H54 (cell line): ENCODE measurements at regions not wholly inside any gene's neighbourhood (a gene's known extent, or its start where the extent isn't known, plus 50 kb on each side); places are given as distances from the start of the nearest gene placed in this dataset.
"Not testable (repeated sequence)": the region's sequence is repeated elsewhere in the genome, so short reads cannot be mapped to it uniquely, and the experiment has no call there.

Experiments used
- DNase-seq: peaks from one replicate; pipeline ENCODE4 v3.0.0; 2011; ENCODE audit warnings: low spot score, mixed read lengths; ENCODE audit not compliant: insufficient read length
- FAIRE-seq: peaks from 3 replicates; lab custom pipeline; 2011; peaks lifted over from hg19 to GRCh38; lab: Jason Lieb, UNC
- POLR2A ChIP-seq: IDR thresholded peaks from 2 replicates; pipeline ENCODE4 v1.6.1; 2011; ENCODE audit warnings: low read depth, mild to moderate bottlenecking, low read length

DNA sequence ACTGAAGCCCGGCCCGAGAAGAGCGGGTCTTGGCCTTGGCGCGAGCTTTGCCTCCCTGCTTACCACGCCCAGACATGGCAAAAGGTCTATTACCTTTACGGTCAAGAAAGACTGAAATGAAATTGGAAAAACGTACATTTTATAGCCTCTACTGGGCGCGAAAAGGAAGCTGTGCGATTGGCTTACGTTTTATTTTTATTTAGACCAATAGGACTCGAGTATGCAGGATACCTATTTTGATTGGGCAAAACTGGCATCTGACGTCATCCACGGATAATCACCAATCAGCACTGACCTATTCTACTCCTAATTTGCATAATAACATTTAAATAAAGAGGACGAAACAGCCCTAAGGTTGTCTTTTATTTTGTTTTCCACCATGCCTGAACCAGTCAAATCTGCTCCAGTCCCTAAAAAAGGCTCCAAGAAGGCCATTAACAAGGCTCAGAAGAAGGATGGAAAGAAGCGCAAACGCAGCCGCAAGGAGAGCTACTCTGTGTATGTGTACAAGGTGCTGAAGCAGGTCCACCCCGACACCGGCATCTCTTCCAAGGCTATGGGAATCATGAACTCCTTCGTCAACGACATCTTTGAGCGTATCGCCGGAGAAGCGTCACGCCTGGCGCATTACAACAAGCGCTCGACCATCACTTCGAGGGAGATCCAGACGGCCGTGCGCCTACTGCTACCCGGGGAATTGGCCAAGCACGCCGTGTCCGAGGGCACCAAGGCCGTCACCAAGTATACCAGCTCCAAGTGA lies 97.4 kb downstream of the OR2B2 start:
- DNase-seq: no peak
- TF ChIP-seq POLR2A: no peak
- FAIRE-seq: no peak

DNA sequence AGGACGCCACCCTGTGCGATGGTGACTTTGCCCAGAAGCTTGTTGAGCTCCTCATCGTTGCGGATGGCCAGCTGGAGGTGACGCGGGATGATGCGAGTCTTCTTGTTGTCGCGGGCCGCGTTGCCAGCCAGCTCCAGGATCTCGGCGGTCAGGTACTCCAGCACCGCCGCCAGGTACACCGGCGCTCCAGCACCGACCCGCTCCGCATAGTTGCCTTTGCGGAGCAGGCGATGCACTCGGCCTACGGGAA lies 97.9 kb downstream of the OR2B2 start:
- not testable (repeated sequence) for DNase-seq
- FAIRE-seq: peak; percentile 81
- peak; percentile 32; the same call in 1 of the 2 replicates for TF ChIP-seq POLR2A

DNA sequence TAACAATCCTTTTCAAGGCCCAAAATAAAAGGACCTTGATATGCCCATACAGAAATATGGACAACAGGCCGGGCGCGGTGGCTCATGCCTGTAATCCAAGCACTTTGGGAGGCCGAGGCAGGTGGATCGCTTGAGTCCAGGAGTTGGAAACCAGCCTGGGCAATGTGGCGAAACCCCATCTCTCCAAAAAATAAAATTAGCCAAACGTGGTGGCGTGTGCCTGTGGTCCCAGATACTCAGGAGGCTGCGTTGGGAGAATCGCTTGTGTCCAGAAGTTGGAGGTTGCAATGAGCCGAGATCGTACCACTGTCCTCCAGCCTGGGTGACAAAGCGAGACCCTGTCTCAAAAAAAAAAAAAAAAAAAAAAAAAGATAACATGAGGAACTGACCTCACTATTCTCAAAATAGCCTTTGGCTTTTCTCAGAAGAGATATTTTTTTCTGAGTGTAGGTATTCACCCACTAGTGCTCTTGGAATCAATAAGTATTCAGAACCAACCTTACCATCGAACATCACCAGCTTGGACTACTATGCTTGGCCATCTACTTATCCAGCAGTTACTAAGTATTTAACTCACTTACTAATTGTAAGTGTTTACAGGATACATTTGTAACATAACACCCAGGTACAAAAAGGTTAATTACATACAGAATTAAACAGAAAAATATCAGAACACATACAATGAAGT lies 99.2 kb downstream of the OR2B2 start:
- no peak for TF ChIP-seq POLR2A
- FAIRE-seq: no peak

DNA sequence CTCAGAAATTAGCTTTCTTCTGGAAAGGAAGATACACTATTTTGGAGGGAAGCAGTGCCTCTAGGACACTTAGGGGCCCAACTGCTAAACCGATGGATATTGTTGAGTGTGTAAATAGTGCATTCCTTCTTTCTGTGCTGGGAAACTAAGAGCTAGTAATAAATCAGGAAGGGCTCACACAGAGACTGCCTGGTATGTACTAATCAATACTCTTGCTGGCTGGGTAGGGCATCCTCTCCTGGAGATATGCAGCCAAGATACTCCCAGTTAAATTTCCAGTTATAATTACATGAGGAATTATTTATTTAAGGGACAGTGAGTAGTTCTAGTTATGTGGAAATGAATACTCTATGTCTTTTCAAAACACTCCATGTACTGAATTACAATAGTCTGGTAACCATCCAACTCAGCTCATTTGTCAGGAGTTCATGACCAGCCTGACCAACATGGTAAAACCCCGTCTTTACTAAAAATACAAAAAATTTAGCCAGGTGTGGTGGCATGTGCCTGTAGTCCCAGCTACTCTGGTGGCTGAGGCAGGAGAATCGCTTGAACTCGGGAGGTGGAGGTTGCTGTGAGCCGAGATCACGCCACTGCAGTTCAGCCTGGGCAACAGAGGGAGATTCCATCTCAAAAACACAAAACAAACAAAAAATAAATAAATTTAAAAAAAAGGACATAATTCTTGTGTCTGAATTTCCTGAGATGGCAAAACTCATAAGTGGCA lies 100.0 kb downstream of the OR2B2 start:
- TF ChIP-seq POLR2A: no peak
- FAIRE-seq: no peak
- DNase-seq: no peak

More for the DNA sequence above, 99.2 kb downstream of the OR2B2 start:
- no peak for DNase-seq

DNA sequence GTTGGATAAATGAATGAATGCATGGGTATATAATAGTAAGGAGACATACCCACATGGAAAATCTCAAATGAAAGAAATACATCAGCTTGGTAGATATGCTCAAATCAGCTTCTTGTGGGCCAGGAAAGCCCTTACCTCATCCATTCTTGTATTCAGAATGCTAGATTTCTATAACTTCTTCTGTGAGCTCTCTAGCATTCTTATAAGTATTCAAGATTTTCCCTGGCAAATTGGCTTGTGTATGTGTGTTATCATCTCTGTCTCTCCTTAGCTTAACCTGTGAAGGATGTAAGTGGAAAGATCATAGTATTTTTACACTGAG lies 100.8 kb downstream of the OR2B2 start:
- no peak for FAIRE-seq
- DNase-seq: no peak
- no peak for TF ChIP-seq POLR2A

DNA sequence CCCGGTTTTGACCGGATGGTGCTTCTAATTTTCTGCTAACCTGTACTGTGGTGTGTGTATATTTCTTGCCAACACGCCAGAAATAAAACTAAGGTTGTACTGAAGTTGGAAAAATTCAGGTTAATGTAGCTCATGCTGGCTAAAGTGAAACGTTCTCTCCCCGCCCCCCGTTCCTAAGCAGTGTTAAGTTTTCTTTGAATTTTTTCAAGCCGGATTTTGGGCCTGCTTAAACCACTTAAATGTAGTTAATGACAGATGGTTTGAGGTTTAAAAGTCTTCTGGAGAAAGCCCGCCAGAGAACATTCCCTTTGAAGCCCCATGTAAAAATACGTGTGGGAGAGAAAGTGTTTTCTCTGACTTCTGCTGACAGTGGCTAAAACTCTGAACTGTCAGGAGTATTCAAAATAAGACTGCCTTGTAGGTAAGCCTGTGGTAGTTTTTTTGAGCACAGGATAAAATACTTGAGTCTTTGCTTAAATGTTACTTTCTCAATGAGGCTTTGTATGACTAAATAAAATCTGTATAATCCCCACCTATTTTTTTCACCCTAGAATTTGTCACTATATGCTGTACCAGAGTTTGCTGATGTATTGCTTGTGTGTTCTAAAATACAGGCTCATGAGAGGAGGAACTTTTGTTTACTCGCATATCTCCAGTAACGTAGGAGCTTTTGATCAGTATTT lies 101.3 kb downstream of the OR2B2 start:
- no peak for TF ChIP-seq POLR2A
- DNase-seq (no peak), FAIRE-seq (no peak)

DNA sequence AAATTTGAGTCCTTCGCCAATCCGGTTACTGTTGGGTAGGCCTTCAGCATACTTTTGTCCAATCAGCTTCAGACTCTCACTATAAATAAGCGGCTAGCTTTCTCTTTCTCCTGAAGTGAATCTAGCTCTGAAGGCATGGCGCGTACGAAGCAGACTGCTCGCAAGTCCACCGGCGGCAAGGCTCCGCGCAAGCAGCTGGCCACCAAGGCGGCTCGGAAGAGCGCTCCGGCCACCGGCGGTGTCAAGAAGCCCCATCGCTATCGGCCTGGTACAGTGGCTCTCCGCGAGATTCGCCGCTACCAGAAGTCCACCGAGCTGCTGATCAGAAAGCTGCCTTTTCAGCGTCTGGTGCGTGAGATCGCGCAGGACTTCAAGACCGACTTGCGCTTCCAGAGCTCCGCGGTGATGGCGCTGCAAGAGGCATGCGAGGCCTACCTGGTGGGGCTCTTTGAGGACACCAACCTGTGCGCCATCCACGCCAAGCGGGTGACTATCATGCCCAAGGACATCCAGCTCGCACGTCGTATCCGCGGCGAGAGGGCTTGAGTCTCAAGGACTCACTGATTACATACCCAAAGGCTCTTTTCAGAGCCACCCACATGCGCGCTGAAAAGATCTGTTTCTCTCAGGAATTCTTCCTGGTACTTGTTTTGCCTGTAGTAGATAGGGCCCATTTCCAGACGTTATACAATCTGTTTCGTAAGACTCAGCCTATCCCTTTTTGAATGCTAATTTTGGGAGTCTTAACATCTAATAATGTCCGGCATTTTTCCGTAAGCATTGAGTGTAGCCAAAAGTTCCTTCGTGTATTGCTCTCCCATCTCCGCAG lies 102.0 kb downstream of the OR2B2 start:
- FAIRE-seq (peak; percentile 84), DNase-seq (peak; percentile 76)
- peak; percentile 98 for TF ChIP-seq POLR2A

DNA sequence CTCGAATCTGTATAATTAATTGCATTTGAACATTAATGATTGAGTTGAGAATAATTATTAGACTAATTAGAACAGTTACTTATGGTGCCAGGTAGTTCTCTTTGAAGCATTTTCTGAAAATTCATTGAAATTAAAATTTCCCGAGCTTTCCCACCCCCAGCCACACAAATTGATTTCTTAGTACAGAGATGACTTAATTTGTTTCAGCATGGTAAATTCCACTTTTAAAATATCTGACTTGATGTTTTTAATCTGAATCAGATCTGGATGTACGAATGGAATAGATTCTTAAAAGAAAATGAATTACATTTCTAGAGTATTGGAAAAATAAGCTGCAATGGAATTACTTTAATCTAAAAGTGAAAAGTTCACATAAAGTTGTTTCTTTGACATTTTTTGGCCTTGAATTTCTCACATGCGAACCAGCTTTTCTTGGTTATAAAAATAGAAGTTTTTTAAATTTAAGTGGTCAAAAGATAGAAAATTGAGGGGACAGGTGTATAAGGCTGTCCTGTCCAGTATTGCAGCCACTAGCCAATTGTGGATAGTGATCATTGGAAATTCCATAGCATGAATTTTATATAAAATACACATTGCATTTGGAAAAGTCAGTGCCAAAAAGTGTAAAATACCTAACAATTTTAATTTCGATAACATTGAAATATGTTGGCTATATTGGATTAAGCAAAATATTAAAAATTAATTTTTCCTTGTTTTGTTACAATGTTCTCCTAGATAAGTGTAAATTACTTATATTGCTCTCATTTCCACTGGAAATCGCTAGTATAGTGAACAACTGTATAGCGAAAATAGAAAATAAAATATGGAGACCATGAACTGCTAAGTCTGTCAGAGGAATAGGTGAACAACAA lies 102.9 kb downstream of the OR2B2 start:
- DNase-seq (no peak), FAIRE-seq (no peak)
- TF ChIP-seq POLR2A: no peak

DNA sequence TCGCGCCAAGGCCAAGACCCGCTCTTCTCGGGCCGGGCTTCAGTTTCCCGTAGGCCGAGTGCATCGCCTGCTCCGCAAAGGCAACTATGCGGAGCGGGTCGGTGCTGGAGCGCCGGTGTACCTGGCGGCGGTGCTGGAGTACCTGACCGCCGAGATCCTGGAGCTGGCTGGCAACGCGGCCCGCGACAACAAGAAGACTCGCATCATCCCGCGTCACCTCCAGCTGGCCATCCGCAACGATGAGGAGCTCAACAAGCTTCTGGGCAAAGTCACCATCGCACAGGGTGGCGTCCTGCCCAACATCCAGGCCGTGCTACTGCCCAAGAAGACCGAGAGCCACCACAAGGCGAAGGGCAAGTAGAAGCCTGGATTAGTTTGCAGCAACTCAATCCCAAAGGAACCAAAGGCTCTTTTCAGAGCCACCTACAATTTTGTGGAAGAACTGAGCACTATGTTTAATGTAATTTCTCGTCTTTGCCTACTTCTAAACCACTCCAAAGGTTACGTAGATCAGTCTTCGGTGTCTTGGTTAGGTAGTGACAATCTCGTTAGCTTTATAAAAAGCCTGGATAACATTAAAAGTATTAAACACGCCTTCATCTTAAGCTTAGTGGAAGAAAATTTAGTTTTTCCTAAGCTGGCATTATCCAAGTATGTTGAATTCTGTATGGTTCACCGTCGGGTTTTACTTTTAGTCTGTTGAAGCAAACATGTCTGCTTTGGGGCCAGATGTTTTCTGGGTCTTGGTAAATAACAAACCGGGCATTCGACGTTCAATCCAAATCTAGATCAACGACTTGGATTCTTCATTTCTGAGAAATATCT lies 103.7 kb downstream of the OR2B2 start:
- peak; percentile 7; the same call in 1 of the 2 replicates for TF ChIP-seq POLR2A
- FAIRE-seq, DNase-seq: not testable (repeated sequence)

DNA sequence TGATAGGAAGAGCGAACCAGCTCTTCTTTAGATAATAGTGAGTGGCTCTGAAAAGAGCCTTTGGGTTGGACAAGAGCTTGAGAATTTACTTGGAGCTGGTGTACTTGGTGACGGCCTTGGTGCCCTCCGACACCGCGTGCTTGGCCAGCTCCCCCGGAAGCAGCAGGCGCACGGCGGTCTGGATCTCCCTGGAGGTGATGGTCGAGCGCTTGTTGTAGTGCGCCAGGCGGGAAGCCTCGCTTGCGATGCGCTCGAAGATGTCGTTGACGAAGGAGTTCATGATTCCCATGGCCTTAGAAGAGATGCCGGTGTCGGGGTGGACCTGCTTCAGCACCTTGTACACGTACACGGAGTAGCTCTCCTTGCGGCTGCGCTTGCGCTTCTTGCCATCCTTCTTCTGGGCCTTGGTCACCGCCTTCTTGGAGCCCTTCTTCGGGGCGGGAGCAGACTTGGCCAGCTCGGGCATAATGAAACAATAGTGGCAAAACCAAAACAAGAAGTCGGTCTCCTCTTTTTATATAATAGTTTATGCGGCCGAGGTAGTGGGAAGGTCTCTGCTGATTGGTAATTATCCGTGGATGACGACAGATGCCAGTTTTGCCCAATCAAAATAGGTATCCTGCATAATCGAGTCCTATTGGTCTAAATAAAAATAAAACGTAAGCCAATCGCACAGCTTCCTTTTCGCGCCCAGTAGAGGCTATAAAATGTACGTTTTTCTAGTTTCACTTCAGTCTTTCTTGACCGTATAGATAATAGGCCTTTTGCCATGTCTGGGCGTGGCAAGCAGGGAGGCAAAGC lies 104.6 kb downstream of the OR2B2 start:
- peak; percentile 14; the same call in 1 of the 2 replicates for TF ChIP-seq POLR2A
- not testable (repeated sequence) for FAIRE-seq, DNase-seq

DNA sequence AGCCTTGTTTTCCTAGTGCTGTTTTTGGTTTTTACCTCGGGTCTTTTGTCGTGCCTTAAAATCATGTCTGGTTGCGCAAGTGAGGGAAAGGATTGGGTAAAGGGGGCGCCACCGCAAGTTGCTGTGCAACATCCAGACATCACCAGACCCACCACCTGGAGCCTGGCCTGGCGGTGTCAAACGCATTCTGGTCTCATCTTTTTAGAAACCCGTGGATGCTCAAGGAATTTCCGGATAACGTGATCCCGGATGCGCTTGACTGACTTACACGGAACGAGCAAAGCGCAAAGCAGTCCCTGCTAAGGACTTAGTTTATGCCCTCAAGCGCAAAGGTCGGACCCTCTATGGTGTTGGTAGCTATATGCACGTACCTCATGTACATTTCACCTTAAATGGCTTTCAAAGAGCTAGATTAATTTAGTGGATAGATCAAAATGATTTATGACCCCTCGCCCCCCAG lies 105.2 kb downstream of the OR2B2 start:
- no peak for FAIRE-seq
- no peak for TF ChIP-seq POLR2A
- DNase-seq: no peak
